GM19395 (cell line): ENCODE measurements at regions not wholly inside any gene's neighbourhood (a gene's known extent, or its start where the extent isn't known, plus 50 kb on each side); places are given as distances from the start of the nearest gene placed in this dataset.
"Not testable (repeated sequence)": the region's sequence is repeated elsewhere in the genome, so short reads cannot be mapped to it uniquely, and the experiment has no call there.

ENCODE experiments used
- ATAC-seq: cut with Tn5 transposase; IDR thresholded peaks from one replicate; pipeline ENCODE4 v1.9.1; 2021; ENCODE audit warnings: mild to moderate bottlenecking, moderate library complexity; ENCODE audit not compliant: unreplicated experiment

DNA sequence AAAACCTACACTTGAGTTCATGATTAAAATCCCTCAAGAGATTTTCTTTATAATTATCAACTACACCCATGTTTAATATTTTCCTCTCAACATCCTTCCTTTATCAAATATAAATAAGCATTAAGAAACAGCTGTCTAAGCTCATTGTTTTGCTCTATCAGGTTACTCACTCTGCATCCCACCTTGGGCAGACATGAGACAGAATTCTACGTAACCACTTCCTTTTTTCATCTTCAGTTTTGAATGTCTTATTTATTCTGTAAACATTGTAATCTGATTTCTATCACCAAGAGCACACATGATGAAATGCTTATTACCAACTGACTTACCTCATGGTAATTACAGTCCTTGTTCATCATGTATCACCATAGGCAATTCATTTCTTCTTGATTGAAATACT is 1256.6 kb upstream of the ATXN8OS start:
- ATAC-seq: no peak

- no peak for ATAC-seq
These were observed 1257.5 kb upstream of the ATXN8OS start for GRCh38 chr13:68850160-68850559.

DNA sequence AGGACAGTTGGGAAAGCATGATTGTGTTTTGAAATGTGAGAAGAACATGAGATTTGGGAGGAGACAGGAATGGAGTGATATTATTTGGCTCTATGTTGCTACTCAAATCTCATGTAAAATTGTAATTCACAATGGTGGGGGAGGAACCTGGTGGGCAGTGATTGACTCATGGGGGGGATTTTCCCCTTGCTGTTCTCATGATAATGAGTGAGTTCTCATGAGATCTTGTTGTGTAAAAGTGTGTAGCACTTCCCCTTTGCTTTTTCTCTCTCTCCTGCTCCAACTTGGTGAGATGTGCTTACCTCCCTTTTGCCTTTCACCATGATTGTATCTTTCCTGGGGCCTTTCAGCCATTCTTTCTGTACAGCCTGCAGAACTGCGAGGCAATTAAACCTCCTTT is 1261.0 kb upstream of the ATXN8OS start:
- no peak for ATAC-seq

GRCh38 chr13:68834375-68834774 is 1273.3 kb upstream of the ATXN8OS start:
- no peak for ATAC-seq

- no peak for ATAC-seq
These were observed 1290.9 kb upstream of the ATXN8OS start for GRCh38 chr13:68816715-68817114.

- ATAC-seq: no peak
These were observed 1294.3 kb upstream of the ATXN8OS start for GRCh38 chr13:68813180-68813796.

GRCh38 chr13:68810660-68811059 is 1297.0 kb upstream of the ATXN8OS start:
- no peak for ATAC-seq

GRCh38 chr13:68808456-68808855 is 1299.2 kb upstream of the ATXN8OS start:
- ATAC-seq: no peak

- ATAC-seq: no peak
These were observed 1301.5 kb upstream of the ATXN8OS start for GRCh38 chr13:68806125-68806524.

- no peak for ATAC-seq
These were observed 1323.4 kb upstream of the ATXN8OS start for GRCh38 chr13:68784275-68784674.

GRCh38 chr13:68759617-68760016 is 1348.0 kb upstream of the ATXN8OS start:
- no peak for ATAC-seq

- ATAC-seq: no peak
These were observed 1357.8 kb upstream of the ATXN8OS start for GRCh38 chr13:68749796-68750195.

DNA sequence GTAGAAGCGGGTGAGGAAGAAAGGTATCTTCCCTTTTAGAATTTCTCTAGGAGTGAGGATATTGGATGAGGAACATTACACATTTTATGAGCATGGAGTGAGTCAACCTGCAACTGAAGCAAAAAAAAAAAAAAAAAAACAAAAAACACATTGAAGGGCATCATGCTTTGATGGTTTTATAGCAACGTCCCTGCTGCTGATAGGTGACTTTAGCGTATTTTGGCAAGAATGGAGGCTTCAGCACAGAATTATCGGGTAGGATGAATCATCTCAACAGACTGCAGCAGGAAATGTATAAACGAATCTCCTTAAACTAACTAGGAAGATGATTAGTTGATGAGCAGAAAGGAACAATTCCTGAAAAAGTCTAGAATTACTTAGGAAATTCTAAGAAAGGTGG is 1359.6 kb upstream of the ATXN8OS start:
- no peak for ATAC-seq

- ATAC-seq: no peak
These were observed 1362.1 kb upstream of the ATXN8OS start for GRCh38 chr13:68745502-68745901.

DNA sequence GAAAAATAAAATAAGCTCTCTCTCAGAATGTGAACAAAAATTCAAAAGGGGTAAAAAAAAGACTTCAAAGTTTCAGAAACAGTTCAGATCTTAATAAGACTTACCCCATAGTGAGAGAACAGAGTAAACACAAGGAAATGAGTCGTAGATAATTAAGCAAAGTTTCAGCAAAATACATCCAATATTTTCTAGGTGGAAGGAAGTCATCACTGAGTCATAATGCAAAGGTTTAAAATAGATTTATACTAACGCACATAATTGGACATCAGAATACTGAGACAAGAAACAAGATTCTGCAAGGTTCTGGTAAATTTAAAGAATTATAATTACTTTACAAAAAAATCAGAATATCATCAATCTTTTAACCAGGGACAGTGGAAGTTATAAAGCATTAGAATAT is 1370.7 kb upstream of the ATXN8OS start:
- no peak for ATAC-seq

- ATAC-seq: no peak
These were observed 1379.8 kb upstream of the ATXN8OS start for GRCh38 chr13:68727798-68728197.

DNA sequence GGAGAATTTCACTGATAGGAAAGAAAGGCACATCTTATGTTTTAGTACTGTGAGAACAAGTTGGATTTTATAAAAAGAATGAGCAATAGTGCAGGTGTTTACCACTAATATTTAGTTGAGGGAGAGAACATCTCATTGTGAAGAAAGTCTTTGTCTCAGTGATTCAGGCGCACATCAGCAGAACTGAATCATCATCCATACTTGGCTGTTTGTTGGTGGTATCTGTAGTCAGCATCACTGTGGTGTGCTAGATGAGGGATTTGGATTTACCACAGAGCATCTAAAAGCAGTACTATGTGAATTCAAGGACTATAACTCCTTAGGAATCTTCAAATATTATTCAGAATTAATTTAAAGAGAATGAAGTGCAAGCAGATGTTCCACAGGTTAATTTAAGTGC is 1380.5 kb upstream of the ATXN8OS start:
- no peak for ATAC-seq

- no peak for ATAC-seq
These were observed 1387.8 kb upstream of the ATXN8OS start for GRCh38 chr13:68719815-68720214.

GRCh38 chr13:68715651-68716050 is 1392.0 kb upstream of the ATXN8OS start:
- no peak for ATAC-seq

DNA sequence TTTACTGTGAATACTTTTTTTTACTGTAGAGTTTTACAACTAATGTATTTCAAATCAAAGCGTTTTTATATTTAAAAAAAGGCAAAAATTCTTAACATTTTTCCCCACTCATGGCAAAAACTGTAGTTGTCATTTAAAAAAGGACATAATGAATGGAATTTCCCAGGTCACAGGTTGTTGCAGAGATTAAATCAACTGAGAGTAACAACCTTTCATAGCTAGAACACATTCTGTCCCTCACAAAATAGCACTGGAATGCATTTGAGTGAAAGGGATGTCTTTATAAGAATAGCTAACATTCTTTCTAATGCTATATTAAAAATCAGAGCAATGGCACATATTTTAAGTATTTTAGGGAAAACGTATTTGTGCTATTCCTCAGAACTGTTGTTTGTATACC is 1393.3 kb upstream of the ATXN8OS start:
- no peak for ATAC-seq

GRCh38 chr13:68713394-68713793 is 1394.2 kb upstream of the ATXN8OS start:
- ATAC-seq: no peak

- no peak for ATAC-seq
These were observed 1399.2 kb upstream of the ATXN8OS start for GRCh38 chr13:68708336-68708908.

GRCh38 chr13:68706044-68706443 is 1401.6 kb upstream of the ATXN8OS start:
- ATAC-seq: not testable (repeated sequence)
